OCI-LY1 (cell line): ENCODE measurements at regions not wholly inside any gene's neighbourhood (a gene's known extent, or its start where the extent isn't known, plus 50 kb on each side); places are given as distances from the start of the nearest gene placed in this dataset.

ENCODE experiments used
- CTCF ChIP-seq: fragments of 200-600 bp; sonication (generic), shearing (Covaris generic); IDR thresholded peaks from 2 replicates; pipeline ENCODE4 v1.5.1; 2017; ENCODE audit warnings: mild to moderate bottlenecking, antibody characterized with exemption, low read length, moderate library complexity, mixed read lengths
- EZH2 ChIP-seq: fragments of 200-600 bp; sonication (generic), shearing (Covaris generic); IDR thresholded peaks from 2 replicates; pipeline ENCODE4 v1.8.0; 2017; ENCODE audit warnings: borderline replicate concordance, mixed run types, mild to moderate bottlenecking, antibody characterized with exemption, low read length, moderate library complexity, mixed read lengths

- TF ChIP-seq EZH2, result no peak
- no peak for TF ChIP-seq CTCF
These were observed 1176.5 kb downstream of the UQCRFS1 start for GRCh38 chr19:28036486-28036885.
